ENCODE measurements at regions not wholly inside any gene's neighbourhood (a gene's known extent, or its start where the extent isn't known, plus 50 kb on each side); places are given as distances from the start of the nearest gene placed in this dataset.

GRCh38 chr21:28375708-28376385 lies 616.8 kb downstream of the LTN1 start:
- DNase-seq = no peak
- TF ChIP-seq GATA1 (IDR thresholded peaks at IDR 0.05; ENCODE audit: low read depth, low read length) = no peak
- TF ChIP-seq POLR2A (IDR thresholded peaks at IDR 0.05; ENCODE audit: low read length) = no peak

- no peak for TF ChIP-seq GATA1 (IDR thresholded peaks at IDR 0.05; ENCODE audit: low read depth, low read length)
- TF ChIP-seq POLR2A (IDR thresholded peaks at IDR 0.05; ENCODE audit: low read length) = no peak
- DNase-seq = no peak
These were observed 617.8 kb downstream of the LTN1 start for GRCh38 chr21:28374881-28375280.

GRCh38 chr21:28371713-28372112 lies 621.0 kb downstream of the LTN1 start:
- no peak for DNase-seq
- TF ChIP-seq POLR2A (IDR thresholded peaks at IDR 0.05; ENCODE audit: low read length) = no peak
- TF ChIP-seq GATA1 (IDR thresholded peaks at IDR 0.05; ENCODE audit: low read depth, low read length) = no peak

GRCh38 chr21:28359300-28359699 lies 633.4 kb downstream of the LTN1 start:
- no peak for TF ChIP-seq POLR2A (IDR thresholded peaks at IDR 0.05; ENCODE audit: low read length)
- no peak for TF ChIP-seq GATA1 (IDR thresholded peaks at IDR 0.05; ENCODE audit: low read depth, low read length)
- no peak for DNase-seq

GRCh38 chr21:28358702-28359101 lies 634.0 kb downstream of the LTN1 start:
- no peak for DNase-seq
- TF ChIP-seq GATA1 (IDR thresholded peaks at IDR 0.05; ENCODE audit: low read depth, low read length) (no peak), POLR2A (IDR thresholded peaks at IDR 0.05; ENCODE audit: low read length) (no peak)

- no peak for DNase-seq
- TF ChIP-seq POLR2A (IDR thresholded peaks at IDR 0.05; ENCODE audit: low read length) = no peak
- no peak for TF ChIP-seq GATA1 (IDR thresholded peaks at IDR 0.05; ENCODE audit: low read depth, low read length)
These were observed 634.5 kb downstream of the LTN1 start for GRCh38 chr21:28358170-28358569.

GRCh38 chr21:28357743-28358142 lies 634.9 kb downstream of the LTN1 start:
- DNase-seq = no peak
- TF ChIP-seq POLR2A (IDR thresholded peaks at IDR 0.05; ENCODE audit: low read length) (no peak), GATA1 (IDR thresholded peaks at IDR 0.05; ENCODE audit: low read depth, low read length) (no peak)

GRCh38 chr21:28356422-28356821 lies 636.3 kb downstream of the LTN1 start:
- DNase-seq = no peak
- TF ChIP-seq POLR2A (IDR thresholded peaks at IDR 0.05; ENCODE audit: low read length) (no peak), GATA1 (IDR thresholded peaks at IDR 0.05; ENCODE audit: low read depth, low read length) (no peak)

GRCh38 chr21:28345934-28346333 lies 646.7 kb downstream of the LTN1 start:
- TF ChIP-seq GATA1 (IDR thresholded peaks at IDR 0.05; ENCODE audit: low read depth, low read length) (no peak), POLR2A (IDR thresholded peaks at IDR 0.05; ENCODE audit: low read length) (no peak)
- DNase-seq = no peak

- TF ChIP-seq POLR2A (IDR thresholded peaks at IDR 0.05; ENCODE audit: low read length) (no peak), GATA1 (IDR thresholded peaks at IDR 0.05; ENCODE audit: low read depth, low read length) (no peak)
- DNase-seq = no peak
These were observed 647.7 kb downstream of the LTN1 start for GRCh38 chr21:28344985-28345384.

GRCh38 chr21:28342212-28342810 lies 650.4 kb downstream of the LTN1 start:
- no peak for TF ChIP-seq GATA1 (IDR thresholded peaks at IDR 0.05; ENCODE audit: low read depth, low read length)
- no peak for TF ChIP-seq POLR2A (IDR thresholded peaks at IDR 0.05; ENCODE audit: low read length)
- DNase-seq = no peak

GRCh38 chr21:28339403-28339802 lies 653.3 kb downstream of the LTN1 start:
- DNase-seq = no peak
- no peak for TF ChIP-seq POLR2A (IDR thresholded peaks at IDR 0.05; ENCODE audit: low read length)
- TF ChIP-seq GATA1 (IDR thresholded peaks at IDR 0.05; ENCODE audit: low read depth, low read length) = no peak

GRCh38 chr21:28338701-28339305 lies 653.9 kb downstream of the LTN1 start:
- TF ChIP-seq POLR2A (IDR thresholded peaks at IDR 0.05; ENCODE audit: low read length) (no peak), GATA1 (IDR thresholded peaks at IDR 0.05; ENCODE audit: low read depth, low read length) (no peak)
- DNase-seq = no peak

GRCh38 chr21:28337315-28337714 lies 655.4 kb downstream of the LTN1 start:
- DNase-seq = peak in 1 of 2 experiments; percentile 25
- TF ChIP-seq GATA1 (IDR thresholded peaks at IDR 0.05; ENCODE audit: low read depth, low read length) = no peak

GRCh38 chr21:28336314-28336713 lies 656.4 kb downstream of the LTN1 start:
- TF ChIP-seq POLR2A (IDR thresholded peaks at IDR 0.05; ENCODE audit: low read length) (no peak), GATA1 (IDR thresholded peaks at IDR 0.05; ENCODE audit: low read depth, low read length) (no peak)
- peak; percentile 23 to 26 for DNase-seq
